KMS-11 (cell line): ENCODE measurements at regions not wholly inside any gene's neighbourhood (a gene's known extent, or its start where the extent isn't known, plus 50 kb on each side); places are given as distances from the start of the nearest gene placed in this dataset.

Experiments used
- H2AFZ ChIP-seq: fragments of 200-600 bp; sonication (generic); 2 replicates; pipeline ENCODE4 v1.6.1; 2016; ENCODE audit warnings: antibody characterized with exemption, mixed run types, low read depth
- H3K27ac ChIP-seq: fragments of 200-600 bp; sonication (generic); 2 replicates; pipeline ENCODE4 v1.6.1; 2016; ENCODE audit warnings: mild to moderate bottlenecking, mixed run types
- H3K27me3 ChIP-seq: fragments of 200-600 bp; sonication (generic); 2 replicates; pipeline ENCODE4 v1.6.1; 2017; ENCODE audit warnings: mild to moderate bottlenecking, low read depth, mixed run types, moderate library complexity; ENCODE audit not compliant: insufficient read depth
- H3K36me3 ChIP-seq: fragments of 200-600 bp; sonication (generic); 2 replicates; pipeline ENCODE4 v1.6.1; 2017; ENCODE audit warnings: mild to moderate bottlenecking, mixed run types; ENCODE audit not compliant: insufficient read depth
- H3K4me1 ChIP-seq: fragments of 200-600 bp; sonication (generic); 2 replicates; pipeline ENCODE4 v1.6.1; 2016; ENCODE audit warnings: mild to moderate bottlenecking, low read depth, mixed run types; ENCODE audit not compliant: poor library complexity, severe bottlenecking
- H3K4me2 ChIP-seq: fragments of 200-600 bp; sonication (generic); 2 replicates; pipeline ENCODE4 v1.7.0; 2016; ENCODE audit warnings: mild to moderate bottlenecking, mixed run types
- H3K4me3 ChIP-seq: fragments of 200-600 bp; sonication (generic); IDR thresholded peaks from 2 replicates; pipeline ENCODE4 v1.6.1; 2017; ENCODE audit warnings: low read depth, low read length, mixed read lengths; ENCODE audit not compliant: insufficient read depth
- H3K79me2 ChIP-seq: fragments of 200-600 bp; sonication (generic); 2 replicates; pipeline ENCODE4 v1.6.1; 2016; ENCODE audit warnings: low read depth, mixed run types; ENCODE audit not compliant: insufficient read depth
- H3K9ac ChIP-seq: fragments of 200-600 bp; sonication (generic); 2 replicates; pipeline ENCODE4 v1.6.1; 2016; ENCODE audit warnings: mild to moderate bottlenecking, mixed run types
- H4K20me1 ChIP-seq: fragments of 200-600 bp; sonication (generic); 2 replicates; pipeline ENCODE4 v1.6.1; 2016; ENCODE audit warnings: mild to moderate bottlenecking, mixed run types; ENCODE audit not compliant: insufficient read depth
- TF ChIP-seq, protein P1 (sequence below): fragments of 200-600 bp; sonication (generic); conservative IDR thresholded peaks from 2 replicates; pipeline ENCODE4 v1.6.1; 2017; ENCODE audit warnings: low read depth, mild to moderate bottlenecking, antibody characterized with exemption, low read length, moderate library complexity, mixed read lengths

GRCh38 chr11:109972181-109972715, 120.9 kb upstream of the ZC3H12C start:
- H3K4me1 ChIP-seq, result peaks cover 74% of the 10 kb centered on the region
- no peaks in the 10 kb centered on the region for H3K79me2 ChIP-seq
- peak overlapping the region; percentile 33; the same call in 1 of the 2 replicates for H2AFZ ChIP-seq
- peak overlapping the region; percentile 30; the same call in 1 of the 2 replicates for H3K9ac ChIP-seq
- H3K4me3 ChIP-seq, result no peak overlapping the region
- TF ChIP-seq, protein P1, sequence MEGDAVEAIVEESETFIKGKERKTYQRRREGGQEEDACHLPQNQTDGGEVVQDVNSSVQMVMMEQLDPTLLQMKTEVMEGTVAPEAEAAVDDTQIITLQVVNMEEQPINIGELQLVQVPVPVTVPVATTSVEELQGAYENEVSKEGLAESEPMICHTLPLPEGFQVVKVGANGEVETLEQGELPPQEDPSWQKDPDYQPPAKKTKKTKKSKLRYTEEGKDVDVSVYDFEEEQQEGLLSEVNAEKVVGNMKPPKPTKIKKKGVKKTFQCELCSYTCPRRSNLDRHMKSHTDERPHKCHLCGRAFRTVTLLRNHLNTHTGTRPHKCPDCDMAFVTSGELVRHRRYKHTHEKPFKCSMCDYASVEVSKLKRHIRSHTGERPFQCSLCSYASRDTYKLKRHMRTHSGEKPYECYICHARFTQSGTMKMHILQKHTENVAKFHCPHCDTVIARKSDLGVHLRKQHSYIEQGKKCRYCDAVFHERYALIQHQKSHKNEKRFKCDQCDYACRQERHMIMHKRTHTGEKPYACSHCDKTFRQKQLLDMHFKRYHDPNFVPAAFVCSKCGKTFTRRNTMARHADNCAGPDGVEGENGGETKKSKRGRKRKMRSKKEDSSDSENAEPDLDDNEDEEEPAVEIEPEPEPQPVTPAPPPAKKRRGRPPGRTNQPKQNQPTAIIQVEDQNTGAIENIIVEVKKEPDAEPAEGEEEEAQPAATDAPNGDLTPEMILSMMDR, result no peak
- H3K27ac ChIP-seq, result peak overlapping the region; percentile 90
- no peaks in the 10 kb centered on the region for H4K20me1 ChIP-seq
- no peaks in the 10 kb centered on the region for H3K27me3 ChIP-seq
- no peaks in the 10 kb centered on the region for H3K36me3 ChIP-seq
- H3K4me2 ChIP-seq, result peak overlapping the region; percentile 97

DNA sequence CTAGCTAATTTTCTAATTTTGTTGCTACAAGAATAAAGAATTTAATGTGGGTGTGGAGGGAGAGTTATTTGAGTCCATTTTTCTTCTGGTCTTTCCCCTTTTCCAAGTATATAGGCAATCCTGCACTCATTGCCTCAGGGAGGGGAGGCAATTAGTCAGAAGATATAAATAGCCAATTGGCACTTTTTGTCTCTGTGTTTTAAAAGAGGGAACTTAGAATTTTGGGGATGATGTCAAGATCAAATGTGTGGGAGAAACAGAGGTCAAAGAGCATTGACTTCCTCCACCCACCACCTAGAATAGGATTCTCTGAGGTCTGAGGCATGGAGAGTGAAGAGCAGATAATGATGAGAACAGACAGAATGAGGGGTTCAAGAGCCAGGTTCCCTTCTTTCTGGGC, 120.3 kb upstream of the ZC3H12C start:
- TF ChIP-seq, protein P1, result no peak
- H3K4me3 ChIP-seq, result no peak overlapping the region
- H3K79me2 ChIP-seq, result no peaks in the 10 kb centered on the region
- H3K9ac ChIP-seq, result peak overlapping the region; percentile 30; the same call in 1 of the 2 replicates
- no peaks in the 10 kb centered on the region for H3K36me3 ChIP-seq
- H2AFZ ChIP-seq, result no peak overlapping the region
- H3K4me1 ChIP-seq, result peaks cover 74% of the 10 kb centered on the region
- H3K4me2 ChIP-seq, result peak overlapping the region; percentile 97
- peak overlapping the region; percentile 90 for H3K27ac ChIP-seq
- no peaks in the 10 kb centered on the region for H4K20me1 ChIP-seq
- H3K27me3 ChIP-seq, result no peaks in the 10 kb centered on the region

DNA sequence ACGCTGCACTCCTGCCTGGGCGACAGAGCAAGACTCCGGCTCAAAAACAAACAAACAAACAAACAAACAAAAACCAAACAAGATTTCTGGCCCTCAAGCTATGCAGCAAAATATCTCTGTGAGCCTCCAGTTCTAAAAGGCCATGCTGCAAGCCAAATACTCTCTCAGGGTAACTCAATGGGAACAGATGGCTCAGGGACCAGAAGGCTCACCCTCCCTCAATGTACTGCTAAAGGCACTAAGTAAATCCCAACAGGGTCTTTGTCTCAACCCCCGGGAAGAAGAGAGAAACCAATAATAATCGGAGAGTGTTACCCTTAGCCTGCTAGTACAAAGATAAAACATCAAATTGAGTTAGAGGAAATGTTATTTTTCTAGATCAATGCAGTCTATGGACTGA, 119.7 kb upstream of the ZC3H12C start:
- H3K4me1 ChIP-seq, result peaks cover 74% of the 10 kb centered on the region
- no peaks in the 10 kb centered on the region for H4K20me1 ChIP-seq
- TF ChIP-seq, protein P1, result no peak
- H3K4me2 ChIP-seq, result peak overlapping the region; percentile 97
- H2AFZ ChIP-seq, result 0 out of 2 replicates have a peak overlapping the region, but pooled peaks have one; percentile 6
- H3K27ac ChIP-seq, result peak overlapping the region; percentile 90
- no peak overlapping the region for H3K4me3 ChIP-seq
- no peaks in the 10 kb centered on the region for H3K36me3 ChIP-seq
- H3K79me2 ChIP-seq, result no peaks in the 10 kb centered on the region
- H3K9ac ChIP-seq, result no peak overlapping the region
- H3K27me3 ChIP-seq, result no peaks in the 10 kb centered on the region

DNA sequence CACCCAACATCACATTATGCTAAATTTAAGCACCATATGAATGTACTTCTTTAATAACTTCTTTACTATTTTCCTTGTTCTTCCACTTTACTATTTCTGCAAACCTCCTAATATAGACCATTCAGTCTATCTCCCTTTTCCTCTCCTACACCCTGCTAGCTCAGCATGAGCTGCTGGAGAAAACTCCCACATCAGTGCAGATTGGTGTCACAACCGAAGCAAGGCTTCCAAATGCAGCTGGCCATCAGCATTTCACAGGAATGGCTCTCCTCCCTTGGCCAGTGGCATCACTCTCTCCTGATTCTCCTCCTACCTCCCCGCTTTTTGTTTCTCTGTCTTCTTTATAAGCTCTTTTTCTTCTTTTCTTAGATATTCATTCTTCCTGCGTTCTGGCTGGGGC, 118.7 kb upstream of the ZC3H12C start:
- Histone ChIP-seq H3K4me1 (peaks cover 65% of the 10 kb centered on the region), H3K27ac (peak overlapping the region; percentile 90; the same call in 1 of the 2 replicates), H4K20me1 (no peaks in the 10 kb centered on the region), H3K9ac (no peak overlapping the region), H3K4me2 (peak overlapping the region; percentile 97), H3K27me3 (no peaks in the 10 kb centered on the region), H3K36me3 (no peaks in the 10 kb centered on the region), H3K79me2 (no peaks in the 10 kb centered on the region), H3K4me3 (no peak overlapping the region), H2AFZ (no peak overlapping the region)
- TF ChIP-seq, protein P1, result no peak
